GM12878 (cell line): ENCODE measurements at regions not wholly inside any gene's neighbourhood (a gene's known extent, or its start where the extent isn't known, plus 50 kb on each side); places are given as distances from the start of the nearest gene placed in this dataset.

Experiments
- ATAC-seq: fragments of 200-7000 bp; cut with Tn5 transposase; 3 replicates; pipeline ENCODE4 v1.9.1; 2020; ENCODE audit warnings: mild to moderate bottlenecking, moderate library complexity
- BruUV-seq: library from RNA; stranded (reverse); fragments of 400-500 nt; replicated peaks from 2 replicates; lab custom pipeline; 2021; lab: Mats Ljungman, UMichigan
- CTCF ChIA-PET: fragments of 300-600 bp; sonication (Branson Sonifier 250); formaldehyde crosslinking; extraction: SDS; loops from one replicate; lab custom pipeline; 2021; ENCODE audit warnings: inconsistent platforms; lab: Yijun Ruan, JAX
- POLR2A ChIA-PET: fragments of 350-600 bp; formaldehyde crosslinking; extraction: SDS; loops from one replicate; lab custom pipeline; 2021; ENCODE audit warnings: inconsistent platforms; lab: Charles Lee
- RAD21 ChIA-PET: fragments of 300-600 bp; sonication (Branson Sonifier 250); formaldehyde crosslinking; loops from one replicate; lab custom pipeline; 2023; ENCODE audit warnings: antibody characterized with exemption; ENCODE audit not compliant: unreplicated experiment; lab: Charles Lee
- SMC1A ChIA-PET: fragments of 300-600 bp; sonication (Branson Sonifier 250); formaldehyde crosslinking; loops from one replicate; lab custom pipeline; 2023; ENCODE audit not compliant: unreplicated experiment, uncharacterized antibody; lab: Charles Lee
- DNase-seq: peaks from one replicate; pipeline ENCODE4 v3.0.0-alpha.2; 2011; ENCODE audit warnings: low read depth, low spot score
- FAIRE-seq: peaks from 3 replicates; lab custom pipeline; 2011; peaks lifted over from hg19 to GRCh38; lab: Jason Lieb, UNC
- H2AFZ ChIP-seq: 2 replicates; pipeline ENCODE4 v1.6.0; 2011; ENCODE audit warnings: low read depth, low read length, control low read depth; ENCODE audit not compliant: control insufficient read depth
- H3K27ac ChIP-seq: 2 replicates; pipeline ENCODE4 v1.5.1; 2011; ENCODE audit warnings: control low read depth; ENCODE audit not compliant: control insufficient read depth, insufficient read depth
- H3K27me3 ChIP-seq, 2 experiments: replicated peaks in 1 of 2; 2 replicates each; pipeline versions ENCODE4 v1.6.0 to v1.6.1; 2011; ENCODE audit warnings: low read length in 1 of 2; ENCODE audit not compliant: control insufficient read depth in 2 of 2, insufficient read depth in 2 of 2
- H3K36me3 ChIP-seq, 2 experiments: 2 replicates each; pipeline ENCODE4 v1.5.1; 2011; ENCODE audit warnings: low read length in 1 of 2; ENCODE audit not compliant: control insufficient read depth in 2 of 2, insufficient read depth in 2 of 2
- H3K4me1 ChIP-seq: 2 replicates; pipeline ENCODE4 v1.6.1; 2011; ENCODE audit warnings: mild to moderate bottlenecking, low read length, moderate library complexity, mixed read lengths; ENCODE audit not compliant: control insufficient read depth, insufficient read depth
- H3K4me2 ChIP-seq: 2 replicates; pipeline ENCODE4 v1.6.0; 2011; ENCODE audit warnings: control low read depth; ENCODE audit not compliant: control insufficient read depth, insufficient read depth
- H3K4me3 ChIP-seq: fragments of 200-600 bp; sonication (generic); 2 replicates; pipeline ENCODE4 v1.5.1; 2016
- H3K79me2 ChIP-seq: 2 replicates; pipeline ENCODE4 v1.6.0; 2011; ENCODE audit warnings: low read length; ENCODE audit not compliant: control insufficient read depth, insufficient read depth
- H3K9ac ChIP-seq: 2 replicates; pipeline ENCODE4 v1.8.0; 2011; ENCODE audit warnings: low read length, control low read depth, mixed read lengths; ENCODE audit not compliant: control insufficient read depth, insufficient read depth
- H3K9me3 ChIP-seq: replicated peaks from 3 replicates; pipeline ENCODE4 v1.5.1; 2011; ENCODE audit warnings: mild to moderate bottlenecking, low read length; ENCODE audit not compliant: control insufficient read depth, insufficient read depth
- H4K20me1 ChIP-seq: 2 replicates; pipeline ENCODE4 v1.6.0; 2011; ENCODE audit not compliant: control insufficient read depth, insufficient read depth
- CBX5 ChIP-seq: sonication (generic); IDR thresholded peaks from 2 replicates; pipeline ENCODE4 v1.6.1; 2016; ENCODE audit warnings: low read depth, moderate library complexity, mild to moderate bottlenecking, inconsistent platforms
- CHD4 ChIP-seq: fragments of 200-600 bp; sonication (generic); IDR thresholded peaks from 2 replicates; pipeline ENCODE4 v1.6.1; 2016; ENCODE audit warnings: mild to moderate bottlenecking
- EED ChIP-seq: sonication (generic); IDR thresholded peaks from 2 replicates; pipeline ENCODE4 v1.6.1; 2016; ENCODE audit warnings: antibody characterized with exemption, low read depth
- EP300 ChIP-seq, 2 experiments: fragments of 150-350 bp in 1 of 2; IDR thresholded peaks; 2 replicates each; pipeline ENCODE4 v1.6.1; 2011 to 2012; ENCODE audit warnings: low read depth in 2 of 2, low read length in 2 of 2, borderline replicate concordance in 1 of 2, improper control_type of control experiment in 1 of 2, inconsistent platforms in 1 of 2; ENCODE audit not compliant: control insufficient read depth in 1 of 2
- ETV6 ChIP-seq, 2 experiments: fragments of 450-650 bp in 1 of 2; IDR thresholded peaks in 1 of 2; conservative IDR thresholded peaks in 1 of 2; 2 replicates each; pipeline ENCODE4 v1.6.1; 2014; ENCODE audit warnings: antibody characterized with exemption in 1 of 2, borderline replicate concordance in 1 of 2, low read depth in 1 of 2, mild to moderate bottlenecking in 1 of 2, moderate library complexity in 1 of 2
- HDGF ChIP-seq: fragments of 450-650 bp; IDR thresholded peaks from 2 replicates; pipeline ENCODE4 v1.6.1; 2016; ENCODE audit warnings: antibody characterized with exemption
- NBN ChIP-seq: fragments of 450-650 bp; IDR thresholded peaks from 2 replicates; pipeline ENCODE4 v1.6.1; 2016
- RAD51 ChIP-seq: fragments of 450-650 bp; IDR thresholded peaks from 2 replicates; pipeline ENCODE4 v1.6.1; 2016; ENCODE audit warnings: moderate library complexity, mild to moderate bottlenecking, inconsistent platforms
- RCOR1 ChIP-seq: conservative IDR thresholded peaks from 2 replicates; pipeline ENCODE4 v1.6.1; 2012; ENCODE audit warnings: low read depth, low read length, improper control_type of control experiment
- ZNF622 ChIP-seq: fragments of 450-650 bp; IDR thresholded peaks from 2 replicates; pipeline ENCODE4 v1.6.1; 2017; ENCODE audit warnings: mild to moderate bottlenecking, inconsistent platforms
- WGBS: methylation state at CpG from one replicate; pipeline ENCODE4 v1.1.6; 2016; ENCODE audit warnings: low lambda C conversion rate; ENCODE audit not compliant: insufficient replicate concordance, insufficient coverage; ENCODE audit errors: missing lambda C conversion rate; 5-methylcytosine and 5-hydroxymethylcytosine counted together
- in situ Hi-C: fragments of 300-500 bp; cut with MboI; formaldehyde crosslinking; loops from 9 replicates; pipeline ENCODE4 v1.14.3; 2018; ENCODE audit warnings: mixed read lengths
- intact Hi-C: fragments of 100-400 bp; cut with micrococcal nuclease; formaldehyde crosslinking; loops from one replicate; pipeline ENCODE4 v1.14.2; 2022; ENCODE audit not compliant: unreplicated experiment
- TF ChIP-seq, protein P1 (sequence below): fragments of 150-350 bp; IDR thresholded peaks from 2 replicates; pipeline ENCODE4 v1.6.1; 2014; ENCODE audit warnings: mild to moderate bottlenecking, low read depth, low read length
- TF ChIP-seq, protein P2 (sequence below): fragments of 450-650 bp; formaldehyde crosslinking; IDR thresholded peaks from 2 replicates; pipeline ENCODE4 v1.4.0; 2020; ENCODE audit warnings: mild to moderate bottlenecking, moderate library complexity
- TF ChIP-seq, protein P3 (sequence below): fragments of 450-650 bp; formaldehyde crosslinking; IDR thresholded peaks from 2 replicates; pipeline ENCODE4 v1.5.0; 2022; ENCODE audit warnings: mild to moderate bottlenecking, missing genetic modification characterization
- TF ChIP-seq, protein P4 (sequence below): fragments of 450-650 bp; IDR thresholded peaks from 2 replicates; pipeline ENCODE4 v1.6.1; 2016; ENCODE audit warnings: mild to moderate bottlenecking

DNA sequence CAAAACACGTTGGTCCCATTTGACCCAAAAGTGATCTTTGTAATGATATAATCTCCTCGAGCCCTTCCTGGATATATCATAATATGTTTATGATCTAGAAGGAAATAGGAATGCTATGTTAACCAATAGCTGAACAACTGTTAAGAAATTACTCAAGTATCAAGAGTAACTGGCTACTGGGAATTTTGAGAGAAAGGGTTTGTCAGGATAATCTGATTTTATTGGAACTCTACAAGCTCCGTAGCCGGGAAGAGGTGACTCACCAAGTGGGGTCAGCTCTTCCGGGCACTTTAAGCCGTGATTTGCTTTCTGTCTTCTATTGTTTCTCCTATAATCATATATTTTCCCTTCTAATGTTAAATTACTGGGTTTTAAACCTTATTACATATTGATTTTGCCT is 250.5 kb upstream of the POGK start:
- ChIA-PET POLR2A (no interaction called here), RAD21 (no interaction called here)
- in situ Hi-C loops = no loop called here
- no peak for TF ChIP-seq NBN
- TF ChIP-seq, protein P1, sequence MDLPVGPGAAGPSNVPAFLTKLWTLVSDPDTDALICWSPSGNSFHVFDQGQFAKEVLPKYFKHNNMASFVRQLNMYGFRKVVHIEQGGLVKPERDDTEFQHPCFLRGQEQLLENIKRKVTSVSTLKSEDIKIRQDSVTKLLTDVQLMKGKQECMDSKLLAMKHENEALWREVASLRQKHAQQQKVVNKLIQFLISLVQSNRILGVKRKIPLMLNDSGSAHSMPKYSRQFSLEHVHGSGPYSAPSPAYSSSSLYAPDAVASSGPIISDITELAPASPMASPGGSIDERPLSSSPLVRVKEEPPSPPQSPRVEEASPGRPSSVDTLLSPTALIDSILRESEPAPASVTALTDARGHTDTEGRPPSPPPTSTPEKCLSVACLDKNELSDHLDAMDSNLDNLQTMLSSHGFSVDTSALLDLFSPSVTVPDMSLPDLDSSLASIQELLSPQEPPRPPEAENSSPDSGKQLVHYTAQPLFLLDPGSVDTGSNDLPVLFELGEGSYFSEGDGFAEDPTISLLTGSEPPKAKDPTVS = no peak
- TF ChIP-seq, protein P2, sequence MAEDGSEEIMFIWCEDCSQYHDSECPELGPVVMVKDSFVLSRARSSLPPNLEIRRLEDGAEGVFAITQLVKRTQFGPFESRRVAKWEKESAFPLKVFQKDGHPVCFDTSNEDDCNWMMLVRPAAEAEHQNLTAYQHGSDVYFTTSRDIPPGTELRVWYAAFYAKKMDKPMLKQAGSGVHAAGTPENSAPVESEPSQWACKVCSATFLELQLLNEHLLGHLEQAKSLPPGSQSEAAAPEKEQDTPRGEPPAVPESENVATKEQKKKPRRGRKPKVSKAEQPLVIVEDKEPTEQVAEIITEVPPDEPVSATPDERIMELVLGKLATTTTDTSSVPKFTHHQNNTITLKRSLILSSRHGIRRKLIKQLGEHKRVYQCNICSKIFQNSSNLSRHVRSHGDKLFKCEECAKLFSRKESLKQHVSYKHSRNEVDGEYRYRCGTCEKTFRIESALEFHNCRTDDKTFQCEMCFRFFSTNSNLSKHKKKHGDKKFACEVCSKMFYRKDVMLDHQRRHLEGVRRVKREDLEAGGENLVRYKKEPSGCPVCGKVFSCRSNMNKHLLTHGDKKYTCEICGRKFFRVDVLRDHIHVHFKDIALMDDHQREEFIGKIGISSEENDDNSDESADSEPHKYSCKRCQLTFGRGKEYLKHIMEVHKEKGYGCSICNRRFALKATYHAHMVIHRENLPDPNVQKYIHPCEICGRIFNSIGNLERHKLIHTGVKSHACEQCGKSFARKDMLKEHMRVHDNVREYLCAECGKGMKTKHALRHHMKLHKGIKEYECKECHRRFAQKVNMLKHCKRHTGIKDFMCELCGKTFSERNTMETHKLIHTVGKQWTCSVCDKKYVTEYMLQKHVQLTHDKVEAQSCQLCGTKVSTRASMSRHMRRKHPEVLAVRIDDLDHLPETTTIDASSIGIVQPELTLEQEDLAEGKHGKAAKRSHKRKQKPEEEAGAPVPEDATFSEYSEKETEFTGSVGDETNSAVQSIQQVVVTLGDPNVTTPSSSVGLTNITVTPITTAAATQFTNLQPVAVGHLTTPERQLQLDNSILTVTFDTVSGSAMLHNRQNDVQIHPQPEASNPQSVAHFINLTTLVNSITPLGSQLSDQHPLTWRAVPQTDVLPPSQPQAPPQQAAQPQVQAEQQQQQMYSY (CRISPR knock-in tag) = no peak
- TF ChIP-seq EP300 (IDR thresholded peaks at IDR 0.05; ENCODE audit: borderline replicate concordance in 1 of 2, control insufficient read depth in 1 of 2, low read depth in 2 of 2, low read length in 2 of 2) = no peak
- TF ChIP-seq, protein P3, sequence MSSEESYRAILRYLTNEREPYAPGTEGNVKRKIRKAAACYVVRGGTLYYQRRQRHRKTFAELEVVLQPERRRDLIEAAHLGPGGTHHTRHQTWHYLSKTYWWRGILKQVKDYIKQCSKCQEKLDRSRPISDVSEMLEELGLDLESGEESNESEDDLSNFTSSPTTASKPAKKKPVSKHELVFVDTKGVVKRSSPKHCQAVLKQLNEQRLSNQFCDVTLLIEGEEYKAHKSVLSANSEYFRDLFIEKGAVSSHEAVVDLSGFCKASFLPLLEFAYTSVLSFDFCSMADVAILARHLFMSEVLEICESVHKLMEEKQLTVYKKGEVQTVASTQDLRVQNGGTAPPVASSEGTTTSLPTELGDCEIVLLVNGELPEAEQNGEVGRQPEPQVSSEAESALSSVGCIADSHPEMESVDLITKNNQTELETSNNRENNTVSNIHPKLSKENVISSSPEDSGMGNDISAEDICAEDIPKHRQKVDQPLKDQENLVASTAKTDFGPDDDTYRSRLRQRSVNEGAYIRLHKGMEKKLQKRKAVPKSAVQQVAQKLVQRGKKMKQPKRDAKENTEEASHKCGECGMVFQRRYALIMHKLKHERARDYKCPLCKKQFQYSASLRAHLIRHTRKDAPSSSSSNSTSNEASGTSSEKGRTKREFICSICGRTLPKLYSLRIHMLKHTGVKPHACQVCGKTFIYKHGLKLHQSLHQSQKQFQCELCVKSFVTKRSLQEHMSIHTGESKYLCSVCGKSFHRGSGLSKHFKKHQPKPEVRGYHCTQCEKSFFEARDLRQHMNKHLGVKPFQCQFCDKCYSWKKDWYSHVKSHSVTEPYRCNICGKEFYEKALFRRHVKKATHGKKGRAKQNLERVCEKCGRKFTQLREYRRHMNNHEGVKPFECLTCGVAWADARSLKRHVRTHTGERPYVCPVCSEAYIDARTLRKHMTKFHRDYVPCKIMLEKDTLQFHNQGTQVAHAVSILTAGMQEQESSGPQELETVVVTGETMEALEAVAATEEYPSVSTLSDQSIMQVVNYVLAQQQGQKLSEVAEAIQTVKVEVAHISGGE = no peak
- TF ChIP-seq RCOR1 = no peak
- TF ChIP-seq CHD4 = no peak
- TF ChIP-seq RAD51 = no peak
- TF ChIP-seq HDGF = no peak
- TF ChIP-seq, protein P4, sequence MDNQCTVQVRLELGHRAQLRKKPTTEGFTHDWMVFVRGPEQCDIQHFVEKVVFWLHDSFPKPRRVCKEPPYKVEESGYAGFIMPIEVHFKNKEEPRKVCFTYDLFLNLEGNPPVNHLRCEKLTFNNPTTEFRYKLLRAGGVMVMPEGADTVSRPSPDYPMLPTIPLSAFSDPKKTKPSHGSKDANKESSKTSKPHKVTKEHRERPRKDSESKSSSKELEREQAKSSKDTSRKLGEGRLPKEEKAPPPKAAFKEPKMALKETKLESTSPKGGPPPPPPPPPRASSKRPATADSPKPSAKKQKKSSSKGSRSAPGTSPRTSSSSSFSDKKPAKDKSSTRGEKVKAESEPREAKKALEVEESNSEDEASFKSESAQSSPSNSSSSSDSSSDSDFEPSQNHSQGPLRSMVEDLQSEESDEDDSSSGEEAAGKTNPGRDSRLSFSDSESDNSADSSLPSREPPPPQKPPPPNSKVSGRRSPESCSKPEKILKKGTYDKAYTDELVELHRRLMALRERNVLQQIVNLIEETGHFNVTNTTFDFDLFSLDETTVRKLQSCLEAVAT = no peak
- TF ChIP-seq EED = no peak
- TF ChIP-seq ETV6 (conservative IDR thresholded peaks at IDR 0.05 in 1 of 2, IDR thresholded peaks at IDR 0.05 in 1 of 2; ENCODE audit: borderline replicate concordance in 1 of 2, low read depth in 1 of 2) = no peak
- TF ChIP-seq CBX5 = no peak
- no peak for TF ChIP-seq ZNF622

More for the DNA sequence above, 250.5 kb upstream of the POGK start:
- Histone ChIP-seq H3K27me3 (no peaks in the 10 kb centered on the region), H4K20me1 (no peaks in the 10 kb centered on the region), H3K9ac (no peak overlapping the region), H3K9me3 (no peaks in the 10 kb centered on the region), H2AFZ (no peak overlapping the region), H3K79me2 (no peaks in the 10 kb centered on the region), H3K4me3 (no peak overlapping the region), H3K27ac (no peak overlapping the region), H3K4me2 (no peak overlapping the region), H3K4me1 (no peaks in the 10 kb centered on the region), H3K36me3 (no peaks in the 10 kb centered on the region)
- SMC1A ChIA-PET = interaction anchor here (1.0 kb wide), 1 partner anchor 9 kb away, joined by 4 read pairs; no protein-coding TSS in a partner anchor
- intact Hi-C loops = no loop called here
- DNase-seq (no peak), FAIRE-seq (no peak), ATAC-seq (no peak)
- no TSS peak for BruUV-seq
- CTCF ChIA-PET = no interaction called here
- 61% methylated on average over 6 of the region's 6 CpGs for WGBS
